GM12878 (cell line): ENCODE measurements at regions not wholly inside any gene's neighbourhood (a gene's known extent, or its start where the extent isn't known, plus 50 kb on each side); places are given as distances from the start of the nearest gene placed in this dataset.

ENCODE experiments used
- BHLHE40 ChIP-seq, 2 experiments: fragments of 450-650 bp in 1 of 2; IDR thresholded peaks; 2 replicates each; pipeline ENCODE4 v1.6.1; 2011 to 2017; ENCODE audit warnings: low read depth in 2 of 2, borderline replicate concordance in 1 of 2, improper control_type of control experiment in 1 of 2, low read length in 1 of 2, mild to moderate bottlenecking in 1 of 2
- CBX5 ChIP-seq: sonication (generic); IDR thresholded peaks from 2 replicates; pipeline ENCODE4 v1.6.1; 2016; ENCODE audit warnings: low read depth, moderate library complexity, mild to moderate bottlenecking, inconsistent platforms
- IKZF2 ChIP-seq, 2 experiments: fragments of 450-650 bp; IDR thresholded peaks; 2 replicates each; pipeline ENCODE4 v1.6.1; 2017; ENCODE audit warnings: mild to moderate bottlenecking in 2 of 2, moderate library complexity in 2 of 2
- PAX5 ChIP-seq: IDR thresholded peaks from 2 replicates; pipeline ENCODE4 v1.6.1; 2011; ENCODE audit warnings: low read depth, low read length, borderline replicate concordance
- PKNOX1 ChIP-seq: fragments of 450-650 bp; IDR thresholded peaks from 2 replicates; pipeline ENCODE4 v1.6.1; 2016; ENCODE audit warnings: mild to moderate bottlenecking
- REST ChIP-seq: IDR thresholded peaks from 2 replicates; pipeline ENCODE4 v1.6.1; 2012; ENCODE audit warnings: mild to moderate bottlenecking, low read depth, low read length
- TCF12 ChIP-seq: IDR thresholded peaks from 2 replicates; pipeline ENCODE4 v1.6.1; 2011; ENCODE audit warnings: low read depth, mild to moderate bottlenecking, low read length
- USF2 ChIP-seq: IDR thresholded peaks from 2 replicates; pipeline ENCODE4 v1.6.1; 2011; ENCODE audit warnings: low read depth, low read length, improper control_type of control experiment, borderline replicate concordance
- WRNIP1 ChIP-seq: IDR thresholded peaks from 2 replicates; pipeline ENCODE4 v1.6.1; 2011; ENCODE audit warnings: low read depth, low read length, improper control_type of control experiment, borderline replicate concordance
- ZBTB4 ChIP-seq: fragments of 450-650 bp; formaldehyde crosslinking; IDR thresholded peaks from 2 replicates; pipeline ENCODE4 v1.4.0; 2022; ENCODE audit warnings: mild to moderate bottlenecking, moderate library complexity
- ZNF384 ChIP-seq: IDR thresholded peaks from 2 replicates; pipeline ENCODE4 v1.6.1; 2012; ENCODE audit warnings: low read depth, mild to moderate bottlenecking, low read length, improper control_type of control experiment, borderline replicate concordance
- ZNF687 ChIP-seq: fragments of 450-650 bp; IDR thresholded peaks from 2 replicates; pipeline ENCODE4 v1.6.1; 2017; ENCODE audit warnings: mild to moderate bottlenecking, moderate library complexity

GRCh38 chr10:123552760-123553554 is 113.2 kb upstream of the GPR26 start (continued):
- TF ChIP-seq ZNF687 (peak; percentile 52; the same call in 1 of the 2 replicates), ZNF384 (no peak), PKNOX1 (0 out of 2 replicates have a peak, but pooled peaks have one; percentile 16), TCF12 (peak; percentile 61; the same call in 1 of the 2 replicates), IKZF2 (IDR thresholded peaks at IDR 0.05) (peak in 1 of 2 experiments; percentile 52; a peak in 2 of 4 replicates), USF2 (no peak), BHLHE40 (IDR thresholded peaks at IDR 0.05; ENCODE audit: borderline replicate concordance in 1 of 2, low read depth in 2 of 2, low read length in 1 of 2) (peak; percentile 10 to 21; a peak in 1 of 4 replicates), PAX5 (peak; percentile 53), WRNIP1 (no peak), CBX5 (peak; percentile 47; the same call in 1 of the 2 replicates), ZBTB4 (no peak), REST (no peak)
